ENCODE measurements at regions not wholly inside any gene's neighbourhood (a gene's known extent, or its start where the extent isn't known, plus 50 kb on each side); places are given as distances from the start of the nearest gene placed in this dataset.

DNA sequence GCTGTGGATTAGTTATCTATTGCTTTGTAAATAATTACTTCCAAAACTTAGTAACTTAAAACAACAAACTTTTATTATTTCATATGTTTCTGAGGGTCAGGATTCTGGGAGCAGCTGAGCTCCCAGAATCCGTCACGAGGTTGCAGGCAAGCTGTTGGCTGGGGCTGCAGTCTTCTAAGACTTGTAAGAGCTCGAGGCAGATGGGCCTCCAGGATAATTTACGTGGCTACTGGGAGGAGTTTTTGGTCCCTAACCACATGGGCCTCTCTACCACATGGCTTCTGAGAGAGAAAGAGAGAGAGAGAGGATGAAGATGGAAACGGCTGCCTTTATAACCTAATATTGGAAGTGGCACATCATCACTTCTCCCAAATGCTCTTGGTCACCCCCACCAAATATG is 64.9 kb upstream of the SULF2 start:
- TF ChIP-seq, protein P1, sequence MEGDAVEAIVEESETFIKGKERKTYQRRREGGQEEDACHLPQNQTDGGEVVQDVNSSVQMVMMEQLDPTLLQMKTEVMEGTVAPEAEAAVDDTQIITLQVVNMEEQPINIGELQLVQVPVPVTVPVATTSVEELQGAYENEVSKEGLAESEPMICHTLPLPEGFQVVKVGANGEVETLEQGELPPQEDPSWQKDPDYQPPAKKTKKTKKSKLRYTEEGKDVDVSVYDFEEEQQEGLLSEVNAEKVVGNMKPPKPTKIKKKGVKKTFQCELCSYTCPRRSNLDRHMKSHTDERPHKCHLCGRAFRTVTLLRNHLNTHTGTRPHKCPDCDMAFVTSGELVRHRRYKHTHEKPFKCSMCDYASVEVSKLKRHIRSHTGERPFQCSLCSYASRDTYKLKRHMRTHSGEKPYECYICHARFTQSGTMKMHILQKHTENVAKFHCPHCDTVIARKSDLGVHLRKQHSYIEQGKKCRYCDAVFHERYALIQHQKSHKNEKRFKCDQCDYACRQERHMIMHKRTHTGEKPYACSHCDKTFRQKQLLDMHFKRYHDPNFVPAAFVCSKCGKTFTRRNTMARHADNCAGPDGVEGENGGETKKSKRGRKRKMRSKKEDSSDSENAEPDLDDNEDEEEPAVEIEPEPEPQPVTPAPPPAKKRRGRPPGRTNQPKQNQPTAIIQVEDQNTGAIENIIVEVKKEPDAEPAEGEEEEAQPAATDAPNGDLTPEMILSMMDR (conservative IDR thresholded peaks at IDR 0.05) = no peak
- TF ChIP-seq ZFX (IDR thresholded peaks at IDR 0.05) = no peak

All from C4-2B (cell line).